GM21529 (cell line): ENCODE measurements at regions not wholly inside any gene's neighbourhood (a gene's known extent, or its start where the extent isn't known, plus 50 kb on each side); places are given as distances from the start of the nearest gene placed in this dataset.

ENCODE experiments used
- ATAC-seq: cut with Tn5 transposase; IDR thresholded peaks from one replicate; pipeline ENCODE4 v1.9.1; 2021; ENCODE audit not compliant: unreplicated experiment

DNA sequence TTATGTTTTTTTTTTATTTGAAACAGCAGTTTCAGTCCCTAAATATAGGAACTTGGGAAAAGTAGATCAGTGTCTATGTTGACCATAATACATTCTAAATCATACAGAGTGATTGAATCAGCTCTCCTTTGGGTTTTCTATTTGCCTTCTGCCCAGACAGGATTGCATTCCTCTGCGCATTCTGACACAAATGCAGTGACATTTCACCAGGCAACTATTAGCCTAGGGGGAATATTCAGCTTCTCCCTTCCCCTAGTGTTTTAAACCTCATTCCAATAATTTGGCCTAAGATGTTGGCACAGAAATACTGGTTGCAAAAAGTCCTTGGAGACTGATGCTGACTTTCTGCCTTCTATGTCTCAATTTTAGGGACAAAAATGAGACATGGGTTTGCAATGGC lies 172.8 kb downstream of the PTGER3 start:
- no peak for ATAC-seq

GRCh38 chr1:70877343-70877742 lies 170.3 kb downstream of the PTGER3 start:
- ATAC-seq = no peak

- no peak for ATAC-seq
Measured at GRCh38 chr1:70887936-70888335, 159.7 kb downstream of the PTGER3 start.

DNA sequence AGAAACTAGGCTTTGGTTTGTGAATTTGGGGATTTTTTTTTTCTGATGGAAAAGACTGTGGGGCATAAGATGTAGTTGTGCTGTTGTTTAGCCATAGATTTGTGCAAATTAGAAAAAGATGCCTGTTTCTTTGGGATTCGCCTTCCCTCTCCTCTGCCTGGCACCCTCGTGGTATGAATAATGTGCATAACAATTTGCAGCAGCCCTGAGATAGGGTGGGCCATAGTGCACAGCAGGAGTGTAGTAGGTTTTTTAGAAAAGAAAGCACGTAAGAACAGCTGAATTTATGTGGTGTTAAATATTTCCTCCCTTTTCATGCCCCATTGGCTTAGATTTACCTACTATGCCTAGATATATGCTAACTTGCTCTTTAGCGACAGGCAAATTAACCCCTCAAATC lies 158.9 kb downstream of the PTGER3 start:
- no peak for ATAC-seq

DNA sequence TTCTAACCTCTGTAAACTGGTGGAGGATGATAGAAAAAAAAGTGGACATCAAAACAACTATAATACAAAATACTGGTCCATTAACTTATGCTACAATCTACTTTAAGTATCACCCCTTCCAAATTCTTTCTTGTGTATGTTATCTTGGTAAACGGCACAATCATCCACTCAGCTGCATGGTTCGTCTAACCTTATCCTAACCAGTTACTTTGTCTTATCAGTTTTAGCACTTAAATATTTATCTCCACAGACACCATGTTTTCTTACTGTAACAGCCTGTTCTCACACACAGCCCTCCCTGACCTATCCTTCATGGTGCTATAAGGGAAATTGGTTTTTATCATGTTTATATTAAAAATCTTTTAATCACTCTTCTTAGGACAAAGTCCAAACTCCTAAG lies 157.2 kb downstream of the PTGER3 start:
- ATAC-seq = no peak

- ATAC-seq = no peak
Measured at GRCh38 chr1:70891051-70891843, 156.4 kb downstream of the PTGER3 start.

GRCh38 chr1:70892140-70892539 lies 155.5 kb downstream of the PTGER3 start:
- no peak for ATAC-seq

GRCh38 chr1:70892930-70893329 lies 154.7 kb downstream of the PTGER3 start:
- ATAC-seq = no peak

DNA sequence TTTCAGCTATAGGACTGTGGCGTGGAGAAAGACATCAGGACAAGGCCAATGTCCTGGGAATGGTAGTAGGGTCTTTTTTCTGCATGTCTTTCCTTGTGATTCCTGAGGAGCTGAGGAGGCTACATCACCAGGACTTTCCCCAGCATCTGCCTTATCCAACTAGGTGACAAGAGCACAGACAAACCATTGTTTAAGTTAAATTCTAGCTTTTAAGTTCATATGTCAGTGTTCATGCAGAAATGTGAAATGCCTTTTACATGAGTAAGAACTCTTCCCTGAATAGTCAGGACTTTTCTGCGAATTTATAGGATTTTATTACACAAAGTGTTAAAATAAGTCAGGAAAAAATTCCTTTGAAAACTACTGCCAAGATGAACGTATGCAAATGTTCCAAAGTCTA lies 154.2 kb downstream of the PTGER3 start:
- ATAC-seq = no peak

DNA sequence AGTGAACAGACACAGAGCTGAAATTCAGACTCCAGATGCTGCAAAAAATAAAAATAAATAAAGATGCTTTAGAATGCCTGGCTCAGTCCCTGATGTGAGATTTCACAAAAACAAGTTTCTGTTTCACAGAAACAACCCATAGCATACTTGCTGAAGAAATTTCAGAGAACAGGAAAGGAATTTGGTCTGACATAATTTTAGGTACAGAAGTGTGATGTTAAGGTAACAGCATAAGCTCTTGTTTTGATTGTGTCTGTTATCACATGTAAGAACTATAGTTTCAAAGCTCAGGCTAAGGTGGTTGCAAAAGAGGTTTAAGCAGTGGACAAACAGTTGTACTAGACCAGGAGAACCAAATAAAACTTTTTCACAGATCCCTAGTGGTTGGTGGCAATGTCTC lies 152.1 kb downstream of the PTGER3 start:
- ATAC-seq = no peak

GRCh38 chr1:70896224-70896623 lies 151.4 kb downstream of the PTGER3 start:
- no peak for ATAC-seq

GRCh38 chr1:70897273-70897672 lies 150.3 kb downstream of the PTGER3 start:
- ATAC-seq = no peak

DNA sequence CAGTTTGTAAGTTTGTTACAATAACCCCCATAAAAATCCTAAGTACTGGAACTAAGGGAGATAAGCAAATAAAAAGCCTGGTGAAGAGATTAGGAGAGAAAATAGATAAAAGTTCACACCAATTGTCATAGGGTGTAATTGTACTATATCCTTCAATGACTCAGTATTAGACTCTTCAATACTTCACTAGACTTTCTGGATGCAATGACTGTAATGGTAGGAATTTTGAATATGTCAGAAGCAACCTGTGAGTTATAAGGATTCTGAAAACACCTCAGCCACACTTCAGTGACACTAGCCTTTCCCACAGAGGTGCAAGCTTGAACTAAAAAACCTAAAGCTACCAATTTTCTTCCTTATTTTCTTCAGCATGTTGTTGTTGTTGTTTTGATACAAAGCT lies 147.9 kb downstream of the PTGER3 start:
- ATAC-seq = no peak

DNA sequence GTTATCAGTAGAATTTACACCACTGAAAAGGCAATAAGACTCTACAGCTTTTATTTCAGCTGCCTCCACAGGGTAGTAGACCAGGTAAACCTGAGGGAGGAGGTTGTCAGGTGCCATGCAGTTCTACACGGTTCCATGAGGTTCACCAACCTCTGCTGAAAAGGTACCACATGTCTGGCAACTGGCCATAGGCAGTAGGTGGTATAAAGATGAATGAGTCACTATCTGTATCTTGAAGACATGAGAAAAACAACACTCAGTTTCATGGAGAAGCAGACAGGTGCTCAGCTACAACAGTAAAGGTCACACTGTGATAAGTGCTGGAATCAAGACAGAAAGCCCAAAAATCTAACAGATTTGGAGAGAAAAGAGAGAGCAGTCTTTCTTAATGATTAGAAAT lies 145.4 kb downstream of the PTGER3 start:
- no peak for ATAC-seq

DNA sequence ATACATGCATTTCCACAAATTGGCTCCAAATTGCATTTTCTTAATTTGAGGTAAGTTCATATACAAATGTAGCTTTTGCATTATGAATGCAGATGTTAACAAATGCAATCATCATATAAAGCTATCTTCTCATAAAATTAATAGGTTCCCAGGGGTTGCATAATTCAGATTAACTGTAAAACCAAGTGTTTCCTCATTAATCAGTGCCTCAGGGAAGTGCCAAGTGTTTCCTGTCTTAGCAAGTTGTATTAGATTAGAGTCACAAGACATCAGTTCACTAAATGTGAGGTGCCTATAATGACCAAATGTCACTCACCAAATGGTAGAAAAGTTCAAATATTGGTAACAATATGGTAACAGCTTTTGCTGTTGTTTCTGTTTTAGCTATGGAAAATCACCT lies 140.8 kb downstream of the PTGER3 start:
- no peak for ATAC-seq

DNA sequence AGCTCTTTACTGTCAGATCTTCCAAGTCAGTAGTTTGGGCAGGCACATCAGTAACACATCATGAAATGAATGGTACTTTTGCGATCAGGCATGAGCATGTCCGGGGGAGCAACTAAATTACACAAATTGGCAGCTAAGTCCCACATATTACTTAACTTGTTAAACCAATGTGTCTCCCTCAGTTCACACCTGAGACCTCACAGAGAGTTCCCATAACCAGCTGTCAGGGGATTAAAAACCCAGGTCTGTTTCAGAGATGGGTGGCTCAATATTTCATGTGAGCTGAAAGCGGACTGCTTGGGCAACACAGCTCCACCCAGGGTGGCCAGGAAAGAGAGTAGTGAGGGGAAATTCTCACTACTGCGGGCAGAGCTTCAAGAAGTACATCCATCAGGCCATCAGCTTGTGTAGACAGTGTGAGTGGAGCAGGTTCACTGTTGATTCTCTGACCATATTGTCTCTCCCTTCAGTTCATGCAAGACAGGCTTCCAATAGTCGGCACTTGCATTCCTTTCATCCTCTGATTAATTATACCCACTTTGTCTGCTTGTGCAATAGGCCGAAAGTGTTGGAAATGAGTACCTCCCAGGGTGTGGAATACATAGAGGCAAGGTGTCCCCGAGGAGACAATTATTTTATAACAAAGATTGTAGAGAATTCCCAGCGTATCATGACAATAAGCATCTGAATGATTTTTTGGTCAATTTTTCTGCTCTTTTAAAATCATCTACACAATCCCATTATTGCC lies 139.9 kb downstream of the PTGER3 start:
- no peak for ATAC-seq

DNA sequence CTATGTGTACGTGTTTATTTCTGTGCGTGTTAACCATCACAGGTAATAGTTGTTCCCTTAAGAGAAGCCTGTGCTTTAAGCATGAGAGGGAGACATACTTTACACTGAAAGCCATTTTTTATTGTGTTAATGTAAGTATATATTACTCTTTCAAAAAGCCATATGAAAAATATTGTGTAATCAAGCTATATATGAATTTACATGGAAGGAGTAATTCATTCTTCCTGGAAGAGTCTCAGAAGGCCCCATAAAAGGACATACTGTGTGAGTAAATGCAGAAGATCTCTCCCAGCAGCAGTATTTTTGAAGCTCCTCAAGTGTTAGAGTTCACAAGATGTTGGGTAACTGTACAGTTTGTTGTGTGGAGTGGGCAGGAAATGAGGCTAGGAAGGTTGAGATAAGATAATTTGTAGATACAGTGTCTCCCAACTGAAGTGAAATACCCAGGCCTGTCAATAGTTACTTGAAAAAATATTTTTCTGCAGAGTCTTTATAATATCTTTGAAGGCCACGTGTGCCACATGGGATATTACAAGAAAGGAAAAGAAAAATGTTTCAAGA lies 138.3 kb downstream of the PTGER3 start:
- no peak for ATAC-seq

- ATAC-seq = peak; percentile 70
Measured at GRCh38 chr1:70910013-70910412, 137.6 kb downstream of the PTGER3 start.

DNA sequence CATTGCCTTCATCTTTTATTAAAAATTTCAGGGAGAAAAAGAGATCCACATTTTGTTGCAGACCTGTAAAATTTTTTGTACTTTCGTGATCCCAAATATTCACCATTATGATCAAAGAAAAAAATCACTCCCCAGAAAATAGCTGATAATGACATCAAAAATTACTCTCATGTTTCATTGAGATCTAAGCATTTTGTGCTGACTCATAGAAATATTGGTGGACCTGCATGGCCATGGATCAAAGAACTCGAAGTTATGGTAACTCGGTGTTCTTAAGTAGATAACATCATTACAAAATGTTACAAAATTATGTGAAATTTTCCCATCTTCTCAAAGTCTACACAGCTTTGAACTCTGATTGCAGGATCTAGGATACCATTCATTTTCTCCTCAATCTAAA lies 135.8 kb downstream of the PTGER3 start:
- ATAC-seq = no peak

DNA sequence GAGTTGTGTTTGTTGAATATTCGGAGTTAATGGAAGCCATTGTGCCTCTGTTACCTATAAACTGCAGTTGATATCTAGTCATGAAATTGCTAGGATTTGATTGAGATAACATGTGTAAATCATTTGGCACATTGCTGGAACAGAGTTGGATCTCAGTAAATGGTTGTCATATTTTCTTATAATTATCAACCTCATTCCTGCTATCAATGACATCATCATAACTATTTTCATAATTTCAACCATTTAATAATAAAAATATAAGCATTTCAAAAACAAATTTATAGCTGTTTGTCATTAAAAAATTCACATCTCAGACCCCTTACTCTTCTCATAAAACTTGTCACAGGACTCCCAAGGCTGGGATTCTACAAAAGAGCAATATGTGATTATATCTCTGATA lies 133.4 kb downstream of the PTGER3 start:
- no peak for ATAC-seq

DNA sequence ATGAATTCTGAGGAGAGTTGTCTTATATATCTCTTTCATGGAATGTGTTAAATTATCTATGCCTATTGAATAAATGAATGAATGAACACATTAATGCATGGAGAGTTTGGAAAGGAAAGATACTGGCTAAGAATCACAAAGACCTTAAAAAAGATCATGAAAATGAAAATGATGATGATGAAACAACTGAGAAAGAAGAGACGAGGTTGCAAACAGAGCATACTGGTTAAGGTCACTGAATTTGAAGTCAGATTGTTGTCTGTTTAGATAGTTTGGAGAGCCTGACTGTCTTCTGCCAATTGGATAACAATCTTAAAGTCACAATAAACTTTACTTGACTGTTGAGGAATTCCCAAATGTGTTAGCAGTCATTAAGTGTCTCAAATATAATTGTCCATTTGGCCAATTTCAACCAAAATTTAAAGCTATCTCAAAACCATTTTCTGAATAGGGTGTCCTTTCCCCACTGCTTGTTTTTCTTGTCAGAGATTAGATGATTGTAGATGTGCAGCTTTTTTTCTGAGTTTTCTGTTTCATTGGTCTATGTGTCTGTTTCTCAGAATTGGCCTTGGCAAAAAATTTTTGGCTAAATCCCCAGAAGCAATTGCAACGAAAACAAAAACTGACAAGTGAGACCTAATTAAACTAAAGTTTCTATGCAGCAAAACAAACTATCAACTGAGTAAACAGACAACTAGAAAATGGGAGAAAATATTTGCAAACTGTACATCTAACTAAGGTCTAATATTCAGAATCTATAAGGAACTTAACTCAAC lies 132.2 kb downstream of the PTGER3 start:
- no peak for ATAC-seq
